CD14-positive monocyte (primary cell): ENCODE measurements at regions not wholly inside any gene's neighbourhood (a gene's known extent, or its start where the extent isn't known, plus 50 kb on each side); places are given as distances from the start of the nearest gene placed in this dataset.

Experiments used
- DNase-seq, 3 donors: peaks; one replicate each; pipeline ENCODE4 v3.0.0-alpha.2; 2011 to 2022
- H2AFZ ChIP-seq: 2 replicates; pipeline ENCODE4 v1.6.0; 2012; ENCODE audit warnings: mild to moderate bottlenecking, low read depth, low read length, inconsistent platforms; ENCODE audit not compliant: insufficient read depth, poor library complexity, severe bottlenecking
- H3K27ac ChIP-seq, 2 donors: 1 replicate in 1 of 2; 2 replicates in 1 of 2; pipeline ENCODE4 v1.5.1; 2012 to 2013; ENCODE audit warnings: low read length in 2 of 2, control low read depth in 1 of 2, inconsistent platforms in 1 of 2, low read depth in 1 of 2, mild to moderate bottlenecking in 1 of 2
- H3K27me3 ChIP-seq, 2 donors: one replicate each; pipeline versions ENCODE4 v1.6.0 to v1.6.1; 2011 to 2013; ENCODE audit warnings: low read length in 2 of 2; ENCODE audit not compliant: control insufficient read depth in 2 of 2, insufficient read depth in 2 of 2
- H3K36me3 ChIP-seq, 2 donors: replicated peaks in 1 of 2; 1 replicate in 1 of 2; 2 replicates in 1 of 2; pipeline versions ENCODE4 v1.5.1 to v1.6.1; 2012 to 2013; ENCODE audit warnings: low read length in 2 of 2, control low read depth in 1 of 2, inconsistent platforms in 1 of 2, mild to moderate bottlenecking in 1 of 2; ENCODE audit not compliant: insufficient read depth in 2 of 2, control insufficient read depth in 1 of 2
- H3K4me1 ChIP-seq, 2 donors: 1 replicate in 1 of 2; 2 replicates in 1 of 2; pipeline versions ENCODE4 v1.5.1 to v1.6.1; 2012 to 2013; ENCODE audit warnings: low read length in 2 of 2, control low read depth in 1 of 2, inconsistent platforms in 1 of 2, mild to moderate bottlenecking in 1 of 2, moderate library complexity in 1 of 2; ENCODE audit not compliant: insufficient read depth in 2 of 2, control insufficient read depth in 1 of 2
- H3K4me2 ChIP-seq: replicated peaks from 2 replicates; pipeline ENCODE3; 2012; ENCODE audit warnings: low read length, moderate library complexity, mild to moderate bottlenecking; ENCODE audit not compliant: poor library complexity, severe bottlenecking; ENCODE audit errors: extremely low read depth
- H3K4me3 ChIP-seq, 3 experiments: fragments of 200-600 bp in 1 of 3; sonication (generic) in 1 of 3; replicated peaks in 1 of 3; 1 replicate in 2 of 3; 2 replicates in 1 of 3; pipeline ENCODE4 v1.5.1; 2011 to 2013; ENCODE audit warnings: low read length in 3 of 3, mild to moderate bottlenecking in 3 of 3, control low read depth in 2 of 3, low read depth in 2 of 3, inconsistent platforms in 1 of 3, moderate library complexity in 1 of 3
- H3K79me2 ChIP-seq: 2 replicates; pipeline ENCODE4 v1.6.0; 2012; ENCODE audit warnings: mild to moderate bottlenecking, control low read depth, inconsistent platforms, low read length, moderate library complexity; ENCODE audit not compliant: insufficient read depth
- H3K9ac ChIP-seq: 2 replicates; pipeline ENCODE4 v1.6.0; 2017; ENCODE audit warnings: low read length, mild to moderate bottlenecking; ENCODE audit not compliant: insufficient read depth, poor library complexity, severe bottlenecking
- H3K9me3 ChIP-seq, 2 donors: replicated peaks in 1 of 2; 1 replicate in 1 of 2; 2 replicates in 1 of 2; pipeline versions ENCODE4 v1.5.1 to v1.6.1; 2012 to 2013; ENCODE audit warnings: low read length in 2 of 2, control low read depth in 1 of 2; ENCODE audit not compliant: control insufficient read depth in 1 of 2, insufficient read depth in 1 of 2
- H4K20me1 ChIP-seq: 2 replicates; pipeline ENCODE4 v1.6.0; 2012; ENCODE audit warnings: mild to moderate bottlenecking, low read length, control low read depth, moderate library complexity; ENCODE audit not compliant: insufficient read depth
- H3K27ac Mint-ChIP-seq, 7 donors: one replicate each; pipeline ENCODE4 v1.8.0; 2020; ENCODE audit warnings: mild to moderate bottlenecking in 7 of 7, mixed read lengths in 7 of 7, moderate library complexity in 6 of 7, inconsistent platforms in 2 of 7
- H3K27me3 Mint-ChIP-seq, 3 donors: one replicate each; pipeline ENCODE4 v1.8.0; 2021 to 2022; ENCODE audit warnings: low read depth in 3 of 3, mild to moderate bottlenecking in 3 of 3, mixed read lengths in 3 of 3, moderate library complexity in 3 of 3, inconsistent platforms in 1 of 3
- H3K36me3 Mint-ChIP-seq, 2 donors: one replicate each; pipeline ENCODE4 v1.8.0; 2020; ENCODE audit warnings: mixed read lengths in 2 of 2, inconsistent platforms in 1 of 2, mild to moderate bottlenecking in 1 of 2
- H3K4me1 Mint-ChIP-seq: one replicate; pipeline ENCODE4 v1.8.0; 2020; ENCODE audit warnings: mild to moderate bottlenecking, mixed read lengths
- H3K4me3 Mint-ChIP-seq, 2 donors: one replicate each; pipeline ENCODE4 v1.8.0; 2020; ENCODE audit warnings: mild to moderate bottlenecking in 2 of 2, mixed read lengths in 2 of 2, moderate library complexity in 1 of 2
- H3K9me3 Mint-ChIP-seq, 7 donors: one replicate each; pipeline ENCODE4 v1.8.0; 2020 to 2022; ENCODE audit warnings: mixed read lengths in 7 of 7, mild to moderate bottlenecking in 6 of 7, moderate library complexity in 6 of 7, inconsistent platforms in 2 of 7
- CTCF ChIP-seq: fragments of 200-600 bp; IDR thresholded peaks from one replicate; pipeline ENCODE4 v1.8.0; 2022; ENCODE audit warnings: antibody characterized with exemption, mild to moderate bottlenecking
- WGBS: methylation state at CpG from one replicate; pipeline ENCODE4 v1.1.5; 2013; ENCODE audit warnings: missing lambda C conversion rate; ENCODE audit not compliant: insufficient coverage; 5-methylcytosine and 5-hydroxymethylcytosine counted together
- intact Hi-C, 2 donors: fragments of 100-400 bp; cut with micrococcal nuclease; formaldehyde crosslinking; loops; one replicate each; pipeline versions ENCODE4 v1.15.0 to v1.15.1; 2023

GRCh38 chr6:138714493-138714892, 59.1 kb upstream of the CCDC28A start:
- H4K20me1 ChIP-seq: no peaks in the 10 kb centered on the region
- no peak overlapping the region for H3K27ac Mint-ChIP-seq
- H3K9me3 ChIP-seq: peaks cover 8 to 13% of the 10 kb centered on the region in 2 donors
- TF ChIP-seq CTCF: no peak
- no peaks in the 10 kb centered on the region for H3K27me3 ChIP-seq
- H3K9me3 Mint-ChIP-seq: peaks cover 12 to 22% (median 15%) of the 10 kb centered on the region in 7 donors
- no peak overlapping the region for H2AFZ ChIP-seq
- intact Hi-C loops: no loop called here
- H3K36me3 Mint-ChIP-seq: no peaks in the 10 kb centered on the region
- DNase-seq: no peak
- peaks cover 2 to 4% of the 10 kb centered on the region in 2 donors for H3K4me1 ChIP-seq
- no peak overlapping the region for H3K4me2 ChIP-seq
- no peak overlapping the region for H3K4me3 ChIP-seq
- H3K4me1 Mint-ChIP-seq: peaks cover 4% of the 10 kb centered on the region
- no peaks in the 10 kb centered on the region for H3K36me3 ChIP-seq
- H3K27me3 Mint-ChIP-seq: peaks cover 0 to 8% (median 2%) of the 10 kb centered on the region in 3 donors
- H3K4me3 Mint-ChIP-seq: no peak overlapping the region
- H3K9ac ChIP-seq: no peak overlapping the region
- no peaks in the 10 kb centered on the region for H3K79me2 ChIP-seq
- no peak overlapping the region for H3K27ac ChIP-seq

GRCh38 chr6:138716013-138716412, 57.6 kb upstream of the CCDC28A start:
- Histone ChIP-seq H3K9ac (no peak overlapping the region), H4K20me1 (no peaks in the 10 kb centered on the region), H3K79me2 (no peaks in the 10 kb centered on the region), H2AFZ (no peak overlapping the region), H3K4me2 (no peak overlapping the region), H3K4me3 (no peak overlapping the region), H3K27me3 (no peaks in the 10 kb centered on the region), H3K27ac (no peak overlapping the region), H3K36me3 (no peaks in the 10 kb centered on the region), H3K9me3 (peaks cover 8 to 13% of the 10 kb centered on the region in 2 donors), H3K4me1 (peaks cover 4 to 7% of the 10 kb centered on the region in 2 donors)
- no peak for DNase-seq
- H3K27me3 Mint-ChIP-seq: peaks cover 0 to 9% (median 2%) of the 10 kb centered on the region in 3 donors
- H3K36me3 Mint-ChIP-seq: no peaks in the 10 kb centered on the region
- no peak overlapping the region for H3K27ac Mint-ChIP-seq
- no peak overlapping the region for H3K4me3 Mint-ChIP-seq
- intact Hi-C loops: no loop called here
- no CpG with 5 or more reads among the region's 1 CpG for WGBS
- TF ChIP-seq CTCF: no peak
- peaks cover 9 to 21% (median 15%) of the 10 kb centered on the region in 7 donors for H3K9me3 Mint-ChIP-seq
- H3K4me1 Mint-ChIP-seq: peaks cover 11% of the 10 kb centered on the region
